Sigmoid colon (tissue), 3 donors: ENCODE measurements at regions not wholly inside any gene's neighbourhood (a gene's known extent, or its start where the extent isn't known, plus 50 kb on each side); places are given as distances from the start of the nearest gene placed in this dataset.

Experiments used
- POLR2A ChIP-seq, 2 donors: fragments of 450-650 bp; IDR thresholded peaks; one replicate each; pipeline ENCODE4 v1.6.1; 2016; ENCODE audit warnings: antibody characterized with exemption in 2 of 2, mild to moderate bottlenecking in 2 of 2, moderate library complexity in 2 of 2
- TF ChIP-seq, protein P1 (sequence below), 4 experiments: fragments of 450-650 bp in 3 of 4; fragments of 200-600 bp in 1 of 4; IDR thresholded peaks; one replicate each; pipeline ENCODE4 v1.5.1; 2016 to 2019; ENCODE audit warnings: antibody characterized with exemption in 4 of 4, mild to moderate bottlenecking in 3 of 4, moderate library complexity in 2 of 4

DNA sequence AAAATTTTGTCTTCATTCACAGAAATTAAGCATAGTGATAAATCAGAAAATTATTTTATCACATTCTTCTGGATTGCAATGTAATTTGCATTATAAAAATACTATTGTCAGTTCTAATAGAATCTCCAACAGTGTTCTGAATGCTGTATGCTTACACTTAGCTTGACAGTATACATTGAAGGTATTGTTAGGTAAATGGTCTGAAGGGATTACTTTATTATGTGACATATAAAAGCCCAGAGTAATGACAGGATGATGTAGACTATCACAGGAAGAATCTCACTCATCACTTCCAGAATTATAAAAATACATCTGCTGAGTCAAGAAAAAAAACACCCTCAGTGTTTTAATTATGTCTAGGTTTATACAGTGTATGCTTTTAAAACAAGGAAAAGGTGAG is 1532.5 kb upstream of the RAG2 start:
- TF ChIP-seq, protein P1, sequence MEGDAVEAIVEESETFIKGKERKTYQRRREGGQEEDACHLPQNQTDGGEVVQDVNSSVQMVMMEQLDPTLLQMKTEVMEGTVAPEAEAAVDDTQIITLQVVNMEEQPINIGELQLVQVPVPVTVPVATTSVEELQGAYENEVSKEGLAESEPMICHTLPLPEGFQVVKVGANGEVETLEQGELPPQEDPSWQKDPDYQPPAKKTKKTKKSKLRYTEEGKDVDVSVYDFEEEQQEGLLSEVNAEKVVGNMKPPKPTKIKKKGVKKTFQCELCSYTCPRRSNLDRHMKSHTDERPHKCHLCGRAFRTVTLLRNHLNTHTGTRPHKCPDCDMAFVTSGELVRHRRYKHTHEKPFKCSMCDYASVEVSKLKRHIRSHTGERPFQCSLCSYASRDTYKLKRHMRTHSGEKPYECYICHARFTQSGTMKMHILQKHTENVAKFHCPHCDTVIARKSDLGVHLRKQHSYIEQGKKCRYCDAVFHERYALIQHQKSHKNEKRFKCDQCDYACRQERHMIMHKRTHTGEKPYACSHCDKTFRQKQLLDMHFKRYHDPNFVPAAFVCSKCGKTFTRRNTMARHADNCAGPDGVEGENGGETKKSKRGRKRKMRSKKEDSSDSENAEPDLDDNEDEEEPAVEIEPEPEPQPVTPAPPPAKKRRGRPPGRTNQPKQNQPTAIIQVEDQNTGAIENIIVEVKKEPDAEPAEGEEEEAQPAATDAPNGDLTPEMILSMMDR (IDR thresholded peaks at IDR 0.05) = no peak
- no peak for TF ChIP-seq POLR2A (IDR thresholded peaks at IDR 0.05)
